HG03469 (cell line): ENCODE measurements at regions not wholly inside any gene's neighbourhood (a gene's known extent, or its start where the extent isn't known, plus 50 kb on each side); places are given as distances from the start of the nearest gene placed in this dataset.

Source experiments
- ATAC-seq: cut with Tn5 transposase; IDR thresholded peaks from one replicate; pipeline ENCODE4 v1.9.1; 2021; ENCODE audit warnings: mild to moderate bottlenecking, moderate library complexity, moderate number of reproducible peaks; ENCODE audit not compliant: unreplicated experiment

DNA sequence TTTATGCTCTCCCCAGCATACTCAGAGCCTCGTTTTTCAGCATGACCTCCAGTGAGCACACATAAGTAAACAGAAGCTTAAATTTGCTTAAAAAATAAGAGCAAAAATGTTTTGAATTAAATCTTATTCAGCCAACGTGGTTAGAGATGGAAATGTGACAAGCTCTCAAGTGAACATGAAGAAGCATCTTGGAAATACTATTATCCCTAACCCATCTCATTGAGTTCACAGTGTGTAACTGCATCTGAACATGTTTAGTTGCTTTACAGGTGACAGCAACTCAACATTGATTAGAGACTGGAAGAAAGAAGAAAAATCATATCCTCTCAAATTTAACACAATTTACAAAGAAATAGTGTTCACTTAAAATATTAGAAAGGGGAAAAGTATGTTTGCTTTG, 1785.1 kb downstream of the MAT2B start:
- ATAC-seq, result no peak

DNA sequence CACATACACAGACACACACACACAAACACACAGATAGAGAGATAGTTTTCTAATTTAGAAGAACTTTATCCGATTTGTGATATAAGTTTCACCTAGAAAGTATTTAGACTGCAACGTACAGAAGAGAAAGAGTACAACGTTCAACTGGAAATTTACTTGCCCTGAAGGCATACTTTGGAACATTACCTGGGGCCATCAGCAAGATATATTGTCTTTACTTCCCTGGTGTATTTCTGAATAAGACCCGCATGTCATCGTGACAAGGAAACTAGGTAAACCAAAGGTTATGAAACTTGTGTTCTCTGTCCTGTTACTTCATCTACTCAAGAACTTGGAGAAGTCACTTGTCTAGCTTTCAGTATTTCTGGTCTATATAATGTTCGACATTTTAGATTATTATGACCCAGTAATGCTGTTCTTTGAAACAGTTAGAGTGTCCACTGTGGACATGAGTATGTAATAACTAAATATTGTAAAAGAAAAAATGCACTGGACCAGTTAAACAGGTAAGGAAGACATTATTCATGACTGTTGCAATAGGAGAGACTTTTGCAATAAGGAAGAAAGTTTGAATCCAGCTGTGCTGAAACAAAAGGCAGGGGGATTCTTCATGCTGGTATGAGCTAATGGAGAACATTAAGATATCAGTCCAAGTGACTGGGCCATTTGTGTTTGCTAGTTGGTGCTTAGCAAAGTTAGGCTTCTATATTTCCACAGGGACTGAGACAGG, 1791.1 kb downstream of the MAT2B start:
- no peak for ATAC-seq

DNA sequence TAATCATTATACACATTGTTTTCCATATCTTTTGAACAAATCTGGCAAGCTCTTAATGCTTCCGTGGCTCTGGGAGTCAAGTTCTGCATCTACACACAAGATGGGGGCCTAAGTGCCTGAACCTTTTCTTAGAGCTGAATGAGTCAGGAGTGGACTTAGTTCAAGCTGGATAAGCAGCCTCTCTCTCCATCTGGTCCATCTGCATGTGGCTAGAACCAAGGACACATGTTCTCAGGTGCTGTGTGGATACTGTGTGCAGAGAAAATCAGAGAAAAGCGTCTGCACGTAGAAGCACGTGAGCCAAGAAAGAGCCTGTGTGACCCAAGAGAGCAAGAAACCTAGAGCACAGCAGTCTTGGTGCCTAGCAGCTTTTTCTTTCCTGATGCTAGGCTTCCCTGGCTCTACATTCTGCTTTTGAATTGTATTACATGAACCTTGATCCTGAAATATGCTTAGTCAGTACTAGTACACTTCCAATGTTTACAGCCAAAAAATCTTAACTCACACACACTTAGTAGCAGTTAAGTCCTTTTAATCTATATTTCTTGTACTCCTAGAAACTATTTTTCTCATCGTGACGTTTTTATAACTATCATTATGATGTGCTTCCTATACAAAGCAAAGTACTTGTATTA, 1798.9 kb downstream of the MAT2B start:
- ATAC-seq, result no peak

DNA sequence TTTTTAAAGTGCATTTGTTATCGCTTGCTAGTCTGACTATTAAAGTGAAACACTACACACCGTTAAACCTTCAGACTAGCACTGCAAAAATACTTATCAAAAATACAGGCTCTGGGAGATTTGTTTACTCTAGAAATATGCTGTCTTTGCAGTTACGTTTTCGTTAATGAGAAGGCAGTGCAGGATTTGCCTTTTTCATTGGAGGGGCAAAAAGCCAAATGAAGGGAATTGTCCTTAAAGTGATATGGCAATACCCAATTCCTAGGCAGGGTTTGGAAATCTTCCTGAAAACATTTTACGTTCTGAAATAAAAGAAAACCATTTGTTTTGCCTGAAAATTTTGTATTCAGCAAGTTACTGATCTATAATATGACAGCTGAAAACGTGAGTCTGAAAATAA, 1800.2 kb downstream of the MAT2B start:
- ATAC-seq, result no peak

DNA sequence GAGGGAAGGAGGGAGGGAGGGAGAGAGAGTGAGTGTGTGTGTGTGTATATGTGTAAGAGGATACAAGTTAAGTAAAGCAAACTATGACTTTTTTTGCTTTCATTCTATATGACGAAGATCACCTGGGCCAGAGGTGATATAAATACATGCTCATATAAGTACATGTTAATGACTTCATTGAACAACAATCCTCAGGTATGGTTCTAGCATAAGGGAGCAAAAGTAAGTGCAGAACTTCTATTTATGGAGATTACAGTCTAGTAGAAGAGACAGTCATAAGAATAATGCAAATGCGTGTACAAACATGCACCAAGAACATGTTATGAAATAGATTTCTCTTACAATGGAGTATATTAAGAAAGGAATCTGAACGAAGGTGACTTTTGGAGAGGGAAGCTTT, 1804.0 kb downstream of the MAT2B start:
- no peak for ATAC-seq

DNA sequence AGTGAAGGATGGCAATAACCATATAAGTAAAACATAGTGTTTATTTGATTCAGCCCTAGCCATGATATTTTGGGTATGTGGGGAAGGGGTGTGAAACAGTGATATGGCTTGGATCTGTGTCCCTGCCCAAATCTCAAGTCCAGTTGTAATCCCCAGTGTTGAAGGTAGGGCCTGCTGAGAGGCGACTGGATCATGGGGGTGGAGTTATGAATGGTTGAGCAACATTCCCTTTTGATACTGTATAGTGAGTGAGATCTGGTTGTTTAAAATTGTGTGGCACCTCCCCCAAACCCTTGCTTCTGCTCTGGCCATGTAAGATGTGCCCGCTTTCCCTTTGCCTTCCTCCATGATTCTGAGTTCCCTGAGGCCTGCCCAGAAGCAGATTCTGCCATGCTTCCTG, 1804.6 kb downstream of the MAT2B start:
- no peak for ATAC-seq

DNA sequence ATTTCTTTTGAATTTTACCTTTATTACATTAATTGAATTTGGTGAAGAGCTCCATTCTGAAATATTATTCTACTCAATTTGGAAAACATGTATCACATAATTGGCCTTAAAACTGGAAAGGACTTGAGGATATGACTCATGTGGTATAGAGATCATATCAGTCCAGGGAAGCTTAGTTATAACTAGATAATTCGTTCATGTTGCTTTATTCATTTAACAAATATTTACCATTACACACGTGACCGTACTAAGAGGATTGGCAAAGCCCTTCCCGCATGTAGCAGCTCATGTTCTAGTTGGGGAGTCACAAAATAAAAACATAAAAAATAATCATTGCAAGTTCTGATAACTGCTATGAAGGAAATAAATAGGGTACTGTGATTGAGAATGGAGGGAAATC, 1816.5 kb downstream of the MAT2B start:
- no peak for ATAC-seq

DNA sequence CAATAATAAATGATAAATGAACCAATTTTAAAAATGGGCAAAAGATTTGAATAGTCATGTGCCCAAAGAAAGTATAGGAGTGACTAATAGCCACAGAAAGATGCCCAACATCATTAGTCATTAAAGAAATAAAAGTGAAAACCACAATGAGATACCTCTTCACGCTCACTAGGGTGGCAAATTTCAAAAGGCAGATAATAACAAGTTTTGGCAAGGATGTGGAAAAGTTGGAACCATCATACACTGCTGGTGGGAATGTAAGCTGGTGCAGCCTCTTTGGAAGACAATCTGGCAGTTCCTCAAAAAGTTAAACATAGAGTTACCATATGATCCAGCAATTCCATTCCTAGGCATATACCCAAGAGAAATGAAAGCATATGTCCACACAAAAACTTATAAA, 1819.8 kb downstream of the MAT2B start:
- no peak for ATAC-seq

DNA sequence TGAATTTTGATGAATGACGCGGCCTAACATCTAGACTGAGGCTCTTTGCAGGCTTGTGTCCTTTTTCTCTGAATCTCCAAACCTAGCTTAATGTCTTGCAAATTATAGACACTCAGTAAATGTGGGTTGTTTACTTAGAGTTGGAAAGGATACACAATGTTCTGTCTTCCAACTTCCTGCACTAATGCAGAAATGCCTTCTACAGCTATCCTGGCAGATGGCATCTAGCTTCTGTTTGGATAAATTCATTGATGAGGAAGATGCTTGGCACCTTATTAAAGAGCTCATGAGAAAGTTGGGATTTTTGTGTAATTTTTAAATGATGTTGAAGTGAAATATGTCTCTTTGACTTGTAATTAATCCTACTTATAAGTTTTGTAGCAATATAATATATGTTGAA, 1822.2 kb downstream of the MAT2B start:
- ATAC-seq, result no peak

DNA sequence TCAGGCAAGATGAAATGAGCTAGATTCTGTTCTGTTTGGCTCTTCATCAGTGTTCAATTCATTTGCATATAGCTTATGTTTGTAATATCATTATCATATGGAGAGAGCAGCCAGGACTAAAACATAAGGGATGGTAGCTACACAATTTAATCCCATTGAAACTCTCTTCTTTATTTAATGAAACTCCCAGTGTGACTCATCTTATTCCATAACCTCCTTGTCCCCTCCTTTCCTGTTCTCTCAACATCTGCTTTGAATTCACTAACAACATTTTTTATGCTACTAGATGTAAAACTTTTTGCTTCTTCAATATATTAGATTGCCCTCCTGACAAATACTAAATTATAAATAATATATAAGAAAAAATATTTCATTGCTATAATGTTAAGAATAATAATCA, 1823.4 kb downstream of the MAT2B start:
- no peak for ATAC-seq

DNA sequence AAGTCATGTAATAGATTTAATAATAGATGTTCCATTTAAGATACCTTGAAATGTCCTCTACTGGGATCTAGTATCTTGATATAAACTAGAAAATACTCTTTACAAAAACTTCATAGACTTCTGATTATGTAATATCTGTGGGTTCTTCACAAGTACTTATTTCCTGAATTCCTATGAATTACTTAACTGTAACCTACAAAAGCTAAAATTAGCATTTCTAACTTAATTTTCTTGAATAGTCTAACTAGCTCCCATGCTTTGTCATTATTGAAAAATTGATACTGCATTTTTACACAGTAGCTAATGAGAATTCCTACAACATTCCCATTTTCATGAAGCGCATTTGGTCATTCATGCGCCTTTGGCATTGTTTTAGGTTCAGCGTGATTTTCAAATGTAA, 1828.2 kb downstream of the MAT2B start:
- ATAC-seq, result no peak

DNA sequence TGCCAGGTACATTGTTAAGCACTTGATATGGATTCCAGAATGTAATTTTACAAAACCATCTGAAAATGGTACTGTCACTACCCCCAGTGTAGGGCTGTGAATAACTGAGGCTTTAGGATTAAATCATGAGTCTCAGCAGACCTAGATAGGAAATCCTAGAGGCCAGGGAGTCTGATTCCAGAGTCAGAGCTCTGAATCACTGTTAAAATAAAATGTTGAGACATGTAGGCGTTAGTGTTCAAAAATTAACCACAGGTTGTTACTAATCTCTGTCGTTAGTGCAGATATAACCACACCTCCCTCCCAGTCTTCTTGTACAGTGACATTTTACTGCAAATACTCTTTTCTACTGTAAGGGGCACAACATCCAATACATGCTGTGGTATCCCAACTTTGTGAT, 1828.8 kb downstream of the MAT2B start:
- ATAC-seq, result no peak

DNA sequence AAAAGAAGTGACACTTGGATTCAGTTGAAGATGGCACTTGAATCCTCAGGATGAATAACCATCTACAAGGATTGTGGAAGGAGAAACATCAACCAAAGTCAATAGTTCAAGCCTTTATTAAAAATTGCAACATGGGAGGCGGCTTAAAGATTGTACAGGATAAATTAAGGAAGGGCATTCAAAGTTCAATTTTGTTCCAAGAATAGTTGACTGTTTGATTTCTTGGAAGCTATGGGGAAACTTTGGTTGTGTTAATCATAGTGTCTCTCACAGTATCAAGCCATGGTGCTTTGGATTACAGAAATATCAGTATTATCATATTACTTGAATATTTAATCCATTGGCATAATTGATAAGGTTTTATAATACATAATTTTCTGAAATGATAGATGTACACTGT, 1844.3 kb downstream of the MAT2B start:
- ATAC-seq, result no peak

DNA sequence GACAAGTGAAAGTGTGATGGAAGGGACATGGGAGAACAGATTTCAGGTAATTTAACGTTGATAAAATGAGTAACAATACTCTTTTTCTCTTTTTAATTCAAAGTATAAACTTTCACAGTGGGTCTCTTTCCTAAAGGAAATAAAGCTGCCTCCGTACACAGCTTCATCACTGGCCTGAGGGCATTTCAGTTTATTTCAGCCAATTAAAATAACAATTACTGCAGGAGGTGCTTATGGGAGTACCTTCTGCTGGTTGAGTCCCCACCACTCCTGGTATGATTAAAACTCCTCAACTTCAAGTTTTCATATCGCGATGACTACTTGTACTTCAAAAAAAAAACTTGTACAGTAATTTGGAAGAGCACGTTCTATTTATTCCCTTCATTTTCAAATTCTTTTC, 1845.9 kb downstream of the MAT2B start:
- ATAC-seq, result no peak

DNA sequence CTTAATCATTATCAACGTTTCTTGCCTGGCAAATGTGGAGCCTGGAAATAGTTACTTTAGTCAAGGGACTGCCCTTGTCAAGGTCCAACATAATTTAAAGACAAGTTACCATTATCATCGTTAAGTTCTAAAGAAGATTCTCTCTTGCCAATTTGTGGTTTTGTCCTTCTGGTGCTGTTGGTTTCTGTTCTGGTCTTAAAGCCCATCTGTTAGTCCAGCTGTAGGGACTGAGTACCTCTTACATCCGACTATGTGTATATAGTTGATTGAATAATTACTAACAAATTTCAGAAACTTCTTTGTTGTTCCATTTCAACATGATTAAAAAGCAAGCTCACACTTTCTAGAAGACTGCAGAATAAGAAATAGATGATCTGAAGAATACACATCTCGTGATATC, 1854.9 kb downstream of the MAT2B start:
- no peak for ATAC-seq

DNA sequence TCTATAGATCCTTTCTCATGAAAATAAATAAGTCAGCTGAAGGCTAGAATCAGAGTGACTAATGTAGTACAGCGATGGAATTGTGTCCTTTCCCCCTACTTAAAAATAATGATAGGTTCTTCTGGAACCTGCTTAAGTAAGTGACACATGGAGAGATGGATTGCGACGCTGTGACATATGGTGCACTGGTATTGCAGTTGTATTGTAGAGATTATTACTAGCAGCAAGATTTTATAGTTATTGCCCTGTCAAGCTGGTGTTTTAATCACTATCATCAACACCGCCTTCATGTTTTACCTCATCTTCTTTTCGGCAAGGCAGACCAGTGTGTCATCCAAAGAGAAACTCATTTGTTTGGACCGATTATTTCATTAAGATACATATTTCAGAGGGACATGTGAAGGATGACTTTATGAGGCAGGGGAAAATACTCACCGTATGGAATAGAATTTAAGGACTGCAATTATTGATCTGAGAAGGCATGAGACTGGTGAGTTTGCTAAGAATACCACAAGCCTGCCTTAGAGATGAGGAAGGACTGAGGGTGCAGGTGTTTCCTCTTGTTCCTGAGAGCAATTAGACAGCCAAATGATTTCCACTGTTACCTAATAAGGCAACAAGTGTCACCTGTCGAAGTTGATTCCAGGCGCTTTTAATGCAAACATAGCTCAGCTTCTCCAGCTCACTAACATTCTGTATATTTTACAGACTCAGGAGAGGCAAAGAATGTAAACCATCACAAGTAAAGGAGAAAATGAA, 1855.5 kb downstream of the MAT2B start:
- no peak for ATAC-seq

DNA sequence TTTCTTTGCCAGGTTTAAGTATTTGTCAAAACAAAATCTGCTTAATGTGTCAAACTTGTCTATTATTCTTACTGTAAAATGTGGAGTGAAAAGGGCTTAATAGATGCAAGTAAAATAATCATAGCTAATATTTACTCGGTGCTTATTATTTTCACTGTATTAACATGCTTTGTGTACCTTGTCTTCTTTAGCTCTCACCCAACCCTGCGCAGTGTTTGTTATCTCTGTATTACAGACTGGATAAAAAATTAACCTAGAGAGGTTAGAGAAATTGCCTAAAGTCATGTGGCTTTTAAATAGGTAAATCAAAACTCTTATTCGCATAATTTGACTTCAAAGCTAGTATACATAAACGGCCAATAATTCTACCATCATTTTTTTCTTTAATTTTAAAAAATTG, 1864.8 kb downstream of the MAT2B start:
- no peak for ATAC-seq

DNA sequence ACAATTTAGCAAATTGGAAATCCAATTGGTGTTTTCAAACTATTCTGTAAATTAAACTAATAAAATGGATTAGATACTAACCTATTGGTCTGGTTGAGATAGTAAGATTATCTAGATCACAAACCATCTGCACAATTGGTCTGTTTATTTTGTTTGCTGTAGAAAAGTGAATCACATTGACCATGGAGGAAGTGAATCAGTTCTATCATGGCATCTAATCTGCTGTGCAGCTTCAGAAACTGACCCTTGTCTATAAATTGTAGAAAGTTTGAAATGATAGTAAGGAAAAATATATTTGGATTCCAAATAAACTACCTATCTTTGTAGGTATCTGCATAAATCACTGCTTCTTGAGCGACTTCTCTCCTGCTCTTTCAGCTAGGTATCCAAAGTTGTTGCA, 1865.4 kb downstream of the MAT2B start:
- ATAC-seq, result no peak

DNA sequence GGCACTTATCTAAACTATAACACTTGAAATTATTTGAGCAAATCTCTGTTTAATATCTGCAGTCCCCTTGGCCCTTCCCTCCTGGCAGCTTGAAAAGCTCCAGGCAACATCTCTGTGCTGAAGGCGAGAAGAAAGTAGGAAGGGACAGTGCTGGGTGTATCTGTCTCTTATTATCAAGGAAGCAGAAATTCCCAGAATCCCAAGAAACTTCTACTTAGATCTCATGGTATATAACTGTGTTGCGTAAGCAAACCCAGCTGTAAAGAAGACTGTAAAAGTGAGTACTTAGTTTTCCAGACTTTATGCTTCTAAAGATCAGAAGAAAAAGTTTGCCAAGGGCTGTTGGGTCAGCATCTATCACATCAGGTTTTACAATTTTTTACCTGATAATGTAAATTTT, 1869.8 kb downstream of the MAT2B start:
- ATAC-seq, result no peak

DNA sequence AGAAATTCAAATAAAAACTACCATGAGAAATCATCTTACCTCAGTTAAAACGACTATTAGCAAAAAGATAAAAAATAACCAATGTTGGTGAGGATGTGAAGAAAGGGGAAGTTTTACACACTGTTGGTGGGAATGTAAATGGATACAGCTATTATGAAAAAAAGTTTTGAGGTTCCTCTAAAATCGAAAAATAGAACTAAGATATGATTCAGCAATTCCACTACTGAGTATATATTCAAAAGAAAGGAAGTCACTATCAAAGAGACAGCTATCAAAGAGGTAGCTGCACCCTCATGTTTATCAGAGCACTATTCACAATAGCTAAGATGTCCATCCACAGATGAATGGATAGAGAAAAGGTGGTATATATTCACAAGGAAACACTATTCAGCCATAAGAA, 1888.4 kb downstream of the MAT2B start:
- no peak for ATAC-seq

DNA sequence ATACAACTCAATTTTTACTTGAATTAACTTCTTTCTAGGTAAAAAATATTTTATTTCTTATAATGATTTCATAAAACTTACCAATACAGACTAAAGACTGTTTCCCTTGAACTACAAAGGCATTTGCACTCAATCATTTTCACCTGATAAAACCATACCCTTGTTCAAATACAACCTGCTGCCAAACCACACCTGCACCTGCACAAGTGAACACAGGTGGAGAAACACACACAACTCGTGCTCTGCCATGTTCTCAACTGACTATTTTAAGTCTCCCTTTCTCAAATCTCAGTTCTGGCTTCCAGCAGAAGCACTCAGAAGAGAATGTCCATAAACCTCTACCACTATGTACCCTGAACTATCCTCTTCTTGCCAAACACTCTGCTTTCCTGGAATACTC, 1892.1 kb downstream of the MAT2B start:
- no peak for ATAC-seq

DNA sequence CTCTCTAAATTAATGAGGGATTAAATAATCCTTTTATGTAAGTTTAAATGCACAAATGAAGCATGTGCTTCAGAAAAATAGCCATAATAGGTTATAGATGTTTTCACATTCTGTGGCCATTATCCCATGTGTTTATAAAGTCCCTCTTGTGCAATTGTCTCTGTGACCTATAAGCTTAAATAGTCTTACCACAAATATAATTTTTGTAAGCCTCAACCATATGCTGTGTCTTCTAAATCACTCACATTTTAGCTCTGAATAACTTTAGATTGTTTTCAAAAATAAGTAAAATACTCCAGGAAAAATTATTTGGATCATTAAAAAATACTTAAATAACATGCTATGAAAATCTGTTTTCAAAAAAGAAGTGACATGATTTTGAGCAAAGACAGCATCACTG, 1894.7 kb downstream of the MAT2B start:
- ATAC-seq, result no peak
